Stimulated activated effector memory CD8-positive, alpha-beta T cell treated with anti-CD3 and anti-CD28 coated beads, Interleukin-12 subunit alpha, Interleukin-12 subunit beta, amount 100 ng/mL, for 72 hours (primary cell): ENCODE measurements at regions not wholly inside any gene's neighbourhood (a gene's known extent, or its start where the extent isn't known, plus 50 kb on each side); places are given as distances from the start of the nearest gene placed in this dataset.

Experiments used
- ATAC-seq: fragments of 150-1000 bp; cut with Tn5 transposase; 2 replicates; pipeline ENCODE4 v1.10.0; 2021
- DNase-seq, 2 donors: peaks; one replicate each; pipeline ENCODE4 v3.0.0; 2021 to 2022; ENCODE audit warnings: low spot score in 2 of 2
- H3K27ac Mint-ChIP-seq: one replicate; pipeline ENCODE4 v1.8.0; 2022; ENCODE audit warnings: mild to moderate bottlenecking, mixed read lengths
- H3K36me3 Mint-ChIP-seq: one replicate; pipeline ENCODE4 v1.8.0; 2022; ENCODE audit warnings: mild to moderate bottlenecking, mixed read lengths
- H3K4me1 Mint-ChIP-seq: one replicate; pipeline ENCODE4 v1.8.0; 2022; ENCODE audit warnings: mixed read lengths
- H3K4me3 Mint-ChIP-seq: one replicate; pipeline ENCODE4 v1.8.0; 2022; ENCODE audit warnings: mild to moderate bottlenecking, mixed read lengths
- H3K9me3 Mint-ChIP-seq: one replicate; pipeline ENCODE4 v1.8.0; 2022; ENCODE audit warnings: mixed read lengths

DNA sequence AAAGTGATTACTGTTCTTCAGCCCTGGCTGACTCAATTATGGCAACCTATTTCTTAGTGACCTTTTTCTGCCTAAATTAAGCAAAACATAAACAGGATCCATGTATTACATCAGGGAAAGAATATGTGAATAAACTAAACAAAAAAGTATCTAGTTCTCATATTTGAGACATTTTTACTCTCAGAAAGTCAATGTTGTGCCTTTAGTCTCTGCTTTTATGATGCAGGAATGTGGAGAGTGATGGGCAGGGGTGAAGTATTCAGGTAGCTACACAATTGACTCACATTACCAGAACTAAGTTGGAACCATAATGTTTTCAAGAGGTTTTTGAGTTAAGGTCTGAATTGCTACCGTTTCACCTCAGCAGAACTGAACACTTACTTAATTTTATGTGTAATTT, 462.7 kb upstream of the CXADR start:
- DNase-seq (no peak), ATAC-seq (no peak)
- Mint-ChIP-seq H3K9me3 (peaks cover 7% of the 10 kb centered on the region), H3K4me3 (no peak overlapping the region), H3K4me1 (no peaks in the 10 kb centered on the region), H3K27ac (no peak overlapping the region), H3K36me3 (no peaks in the 10 kb centered on the region)

DNA sequence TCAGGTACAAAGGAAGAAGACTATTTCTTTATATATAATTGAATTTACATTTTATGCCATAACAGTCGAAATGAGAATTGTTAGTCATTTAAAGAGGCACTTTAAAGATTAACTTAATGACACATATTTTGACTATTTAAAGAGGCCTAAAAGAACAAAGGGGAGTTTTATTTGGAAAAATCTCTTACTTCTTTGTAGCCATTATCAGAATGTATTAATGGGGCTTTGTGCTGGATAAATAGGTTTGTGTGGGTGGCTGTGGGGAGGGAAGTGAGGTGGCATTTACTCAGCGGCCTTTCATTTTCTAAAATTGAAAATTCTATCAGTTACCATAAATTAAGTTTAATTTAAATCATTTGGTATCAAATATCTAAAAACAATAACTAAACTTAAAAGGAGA, 462.2 kb upstream of the CXADR start:
- Mint-ChIP-seq H3K9me3 (peaks cover 10% of the 10 kb centered on the region), H3K4me1 (no peaks in the 10 kb centered on the region), H3K4me3 (no peak overlapping the region), H3K27ac (no peak overlapping the region), H3K36me3 (no peaks in the 10 kb centered on the region)
- ATAC-seq (no peak), DNase-seq (no peak)

DNA sequence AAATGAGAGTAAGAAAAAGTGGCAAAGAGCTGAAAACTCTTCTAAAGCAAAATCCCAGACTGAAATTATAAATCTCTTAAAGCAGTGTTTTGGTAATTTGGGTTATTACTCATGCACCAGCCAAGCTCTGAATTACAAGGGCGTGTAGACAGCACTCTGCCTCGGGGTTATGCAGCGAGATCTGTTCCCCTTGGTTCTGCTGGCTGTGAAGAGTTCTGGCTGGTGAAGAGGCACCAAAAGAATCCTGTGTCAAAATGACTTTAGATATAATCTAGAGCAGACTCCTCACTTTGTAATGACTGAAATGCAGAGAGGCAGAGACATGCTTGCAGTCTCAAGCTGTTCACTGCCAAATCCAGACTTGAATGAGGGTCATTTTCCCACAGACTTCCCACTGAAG, 461.8 kb upstream of the CXADR start:
- DNase-seq = no peak
- peaks cover 10% of the 10 kb centered on the region for H3K9me3 Mint-ChIP-seq
- no peaks in the 10 kb centered on the region for H3K4me1 Mint-ChIP-seq
- H3K4me3 Mint-ChIP-seq = no peak overlapping the region
- no peak overlapping the region for H3K27ac Mint-ChIP-seq
- H3K36me3 Mint-ChIP-seq = no peaks in the 10 kb centered on the region
- no peak for ATAC-seq

DNA sequence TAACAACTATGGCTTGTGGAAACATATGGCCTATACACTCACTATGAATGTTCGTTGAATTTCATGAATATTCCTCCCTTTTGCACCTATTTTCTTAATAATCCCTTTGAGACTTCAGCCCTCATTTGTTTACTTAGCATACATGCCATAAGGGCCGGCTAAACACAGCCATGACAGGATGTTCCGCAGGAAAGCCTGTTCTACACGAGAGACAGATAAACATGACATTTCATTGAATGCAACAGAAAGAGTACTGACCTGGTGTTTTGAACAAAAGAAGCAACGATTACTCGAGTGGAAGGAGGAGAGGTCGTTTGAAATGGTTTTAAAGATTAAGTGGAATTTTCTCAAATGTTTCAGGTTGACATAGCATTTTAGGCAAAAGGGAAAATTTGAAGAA, 459.5 kb upstream of the CXADR start:
- H3K27ac Mint-ChIP-seq = no peak overlapping the region
- ATAC-seq (no peak), DNase-seq (no peak)
- H3K4me1 Mint-ChIP-seq = no peaks in the 10 kb centered on the region
- H3K9me3 Mint-ChIP-seq = peaks cover 13% of the 10 kb centered on the region
- H3K4me3 Mint-ChIP-seq = no peak overlapping the region
- no peaks in the 10 kb centered on the region for H3K36me3 Mint-ChIP-seq

DNA sequence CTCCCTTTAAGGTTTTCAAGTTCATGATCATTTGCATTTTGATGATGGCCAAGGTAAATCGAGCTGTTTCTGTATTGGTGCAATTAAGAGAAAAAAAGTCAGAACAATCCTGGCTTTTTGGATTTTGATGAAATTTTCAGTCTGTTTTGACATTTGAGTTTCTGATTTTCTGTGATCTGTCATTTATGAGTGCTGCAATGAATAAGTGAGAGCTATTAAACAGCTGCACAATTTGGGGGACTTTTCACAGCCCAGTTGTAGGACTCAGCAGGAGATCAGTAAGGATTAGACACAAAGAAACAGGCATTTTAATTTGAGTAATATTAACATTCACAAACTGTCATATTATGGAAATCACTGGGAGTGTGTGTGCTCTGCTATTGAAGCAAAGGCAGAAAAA, 452.9 kb upstream of the CXADR start:
- DNase-seq (no peak), ATAC-seq (no peak)
- Mint-ChIP-seq H3K27ac (no peak overlapping the region), H3K36me3 (no peaks in the 10 kb centered on the region), H3K4me3 (no peak overlapping the region), H3K4me1 (no peaks in the 10 kb centered on the region), H3K9me3 (peaks cover 11% of the 10 kb centered on the region)

DNA sequence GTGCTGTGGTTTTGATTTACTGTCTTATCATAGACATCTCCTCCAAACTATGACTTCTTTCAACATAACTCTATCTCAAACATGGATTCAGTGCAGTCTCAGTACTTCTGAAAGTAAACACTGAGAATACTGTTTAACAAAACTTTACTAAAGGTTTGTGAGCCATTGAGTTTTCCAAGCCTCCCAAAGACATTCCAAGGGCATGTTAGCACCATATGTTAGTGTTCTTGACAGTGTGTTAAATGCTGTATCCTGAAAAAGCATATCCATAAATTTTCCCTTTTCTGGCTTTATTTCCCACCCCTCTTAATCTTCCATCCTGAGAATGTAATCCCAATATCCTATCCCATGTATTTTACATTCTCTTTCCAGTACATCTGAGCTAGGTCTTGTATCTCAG, 446.8 kb upstream of the CXADR start:
- ATAC-seq = no peak
- Mint-ChIP-seq H3K27ac (no peak overlapping the region), H3K9me3 (peaks cover 14% of the 10 kb centered on the region), H3K36me3 (no peaks in the 10 kb centered on the region), H3K4me1 (no peaks in the 10 kb centered on the region), H3K4me3 (no peak overlapping the region)
- DNase-seq = no peak

DNA sequence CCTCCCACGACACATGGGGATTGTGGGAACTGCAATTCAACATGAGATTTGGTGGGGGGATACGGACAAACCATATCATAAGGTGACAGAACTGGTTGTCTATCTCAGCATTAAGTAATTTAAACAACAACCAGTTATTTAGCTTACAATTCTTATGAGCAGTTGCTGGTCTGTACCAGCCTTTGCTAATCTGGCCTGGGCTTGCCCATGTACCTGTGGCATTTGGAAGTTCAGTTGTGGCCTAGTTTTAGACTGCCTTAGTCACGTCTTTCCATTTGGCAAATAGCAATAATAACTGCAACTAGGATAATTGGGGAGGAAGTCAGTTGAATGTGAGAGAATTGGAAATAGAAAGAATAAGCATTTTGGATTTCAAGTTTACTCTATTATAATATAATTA, 441.8 kb upstream of the CXADR start:
- Mint-ChIP-seq H3K4me1 (no peaks in the 10 kb centered on the region), H3K9me3 (peaks cover 23% of the 10 kb centered on the region), H3K36me3 (no peaks in the 10 kb centered on the region), H3K27ac (no peak overlapping the region), H3K4me3 (no peak overlapping the region)
- no peak for DNase-seq
- ATAC-seq = no peak

DNA sequence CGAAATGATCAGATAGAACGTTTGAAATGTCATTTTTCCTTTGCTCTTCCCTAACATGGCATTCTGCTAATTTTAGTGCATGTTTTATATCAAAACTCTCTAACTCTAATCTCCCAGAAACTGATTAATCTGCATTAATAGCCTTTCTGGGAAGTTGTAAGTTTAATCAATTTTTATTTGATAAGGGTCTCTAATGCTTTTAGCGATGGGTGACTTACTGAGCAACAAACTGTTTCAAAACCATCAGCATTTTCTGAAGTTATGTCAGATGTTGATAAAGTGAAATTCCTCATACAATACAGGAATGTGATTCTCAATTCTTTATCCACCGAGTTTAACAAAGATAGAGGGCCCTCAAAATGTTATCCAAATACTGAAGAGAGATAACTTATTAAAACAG, 431.6 kb upstream of the CXADR start:
- Mint-ChIP-seq H3K4me3 (no peak overlapping the region), H3K4me1 (no peaks in the 10 kb centered on the region), H3K36me3 (no peaks in the 10 kb centered on the region), H3K9me3 (peaks cover 14% of the 10 kb centered on the region), H3K27ac (no peak overlapping the region)
- ATAC-seq (no peak), DNase-seq (no peak)

DNA sequence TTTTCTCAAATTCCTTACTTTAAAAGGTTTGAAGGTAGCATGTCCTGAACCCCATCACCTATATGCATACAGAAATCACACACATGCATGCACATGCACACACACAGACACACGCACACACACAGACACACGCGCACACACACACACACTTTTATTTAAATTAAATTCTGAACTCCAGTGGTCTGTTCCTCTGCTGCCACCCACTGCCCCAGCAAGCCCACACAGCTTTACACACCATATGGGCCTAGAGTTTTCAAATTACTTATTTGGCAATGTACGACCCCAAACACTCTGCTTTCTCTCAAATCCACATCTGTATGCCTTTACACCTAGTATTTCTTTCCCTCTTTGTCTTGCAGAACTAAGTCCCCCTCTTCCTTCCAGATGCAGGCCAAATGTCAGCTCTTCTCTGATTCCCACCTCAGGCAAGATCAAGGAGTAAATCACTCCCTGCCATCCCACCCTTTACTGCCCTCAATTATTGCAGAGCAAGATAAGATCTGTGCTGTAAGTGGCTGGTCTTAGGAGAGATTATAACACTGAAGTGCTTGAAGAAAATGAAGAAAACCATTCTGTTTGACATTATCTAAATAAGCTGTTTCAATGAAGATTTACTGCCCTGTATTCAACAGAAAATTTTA, 429.9 kb upstream of the CXADR start:
- no peak for ATAC-seq
- no peaks in the 10 kb centered on the region for H3K4me1 Mint-ChIP-seq
- H3K4me3 Mint-ChIP-seq = no peak overlapping the region
- H3K27ac Mint-ChIP-seq = no peak overlapping the region
- no peak for DNase-seq
- no peaks in the 10 kb centered on the region for H3K36me3 Mint-ChIP-seq
- H3K9me3 Mint-ChIP-seq = peaks cover 16% of the 10 kb centered on the region

DNA sequence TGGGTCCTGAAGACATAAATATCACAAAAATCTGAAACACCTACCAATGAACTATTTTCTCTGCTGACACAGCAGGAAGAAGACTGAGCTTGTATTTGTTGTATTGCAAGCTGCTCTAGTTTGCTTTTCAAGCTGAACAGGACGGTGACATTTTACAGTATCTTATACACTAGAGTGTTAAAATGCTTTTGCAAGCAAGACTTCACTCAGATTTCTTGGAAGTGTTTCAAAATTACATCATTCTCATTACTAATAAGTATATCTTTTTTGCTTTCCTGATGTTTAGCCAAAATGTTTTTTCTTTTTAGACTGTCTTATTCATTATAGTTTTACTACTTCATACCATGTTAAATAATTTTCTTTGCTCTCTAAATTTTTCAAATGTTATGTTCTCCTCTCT, 427.1 kb upstream of the CXADR start:
- H3K4me3 Mint-ChIP-seq = no peak overlapping the region
- no peaks in the 10 kb centered on the region for H3K4me1 Mint-ChIP-seq
- H3K9me3 Mint-ChIP-seq = peaks cover 17% of the 10 kb centered on the region
- H3K36me3 Mint-ChIP-seq = no peaks in the 10 kb centered on the region
- no peak overlapping the region for H3K27ac Mint-ChIP-seq
- DNase-seq = no peak
- ATAC-seq = no peak

DNA sequence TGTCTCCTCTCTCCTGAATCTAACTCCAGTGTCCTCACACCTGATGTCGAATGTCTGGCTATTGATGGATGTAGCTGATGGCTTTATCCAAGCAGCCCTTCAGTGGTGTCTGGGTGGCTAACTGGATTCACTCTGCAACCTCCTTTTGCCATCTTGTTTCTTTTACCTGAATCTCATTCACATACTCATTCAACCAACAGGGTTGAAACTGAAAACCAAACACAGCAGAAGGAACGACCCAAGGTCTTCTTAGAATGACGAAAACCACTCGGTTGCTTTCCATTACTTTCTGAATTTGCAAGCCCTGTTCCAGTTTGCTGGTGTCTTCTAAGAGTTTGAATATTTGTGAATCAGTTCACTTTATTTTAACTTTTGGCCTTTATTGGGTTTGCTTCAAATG, 424.3 kb upstream of the CXADR start:
- H3K27ac Mint-ChIP-seq = no peak overlapping the region
- H3K9me3 Mint-ChIP-seq = peaks cover 16% of the 10 kb centered on the region
- H3K4me3 Mint-ChIP-seq = no peak overlapping the region
- no peaks in the 10 kb centered on the region for H3K4me1 Mint-ChIP-seq
- DNase-seq (no peak), ATAC-seq (no peak)
- H3K36me3 Mint-ChIP-seq = no peaks in the 10 kb centered on the region

DNA sequence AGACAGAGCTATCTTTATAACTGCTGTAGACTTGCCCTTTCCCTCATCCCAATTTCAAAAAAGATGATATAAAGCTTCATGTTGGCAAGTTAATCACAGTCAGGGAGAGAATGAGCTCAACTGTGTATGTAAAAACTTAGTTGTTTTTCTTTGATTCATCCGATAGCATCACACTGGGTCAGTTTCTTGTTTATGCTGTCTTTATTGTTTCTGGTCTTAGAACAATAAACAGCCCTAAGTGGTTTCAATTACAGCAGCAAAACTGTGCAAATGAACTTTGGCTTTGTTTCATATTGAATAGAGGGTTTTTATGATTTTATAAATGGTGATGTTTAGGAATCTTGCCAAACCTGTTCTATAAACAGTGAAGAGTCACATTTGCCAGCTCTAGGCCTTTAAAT, 423.8 kb upstream of the CXADR start:
- no peak overlapping the region for H3K4me3 Mint-ChIP-seq
- H3K27ac Mint-ChIP-seq = no peak overlapping the region
- no peaks in the 10 kb centered on the region for H3K4me1 Mint-ChIP-seq
- peaks cover 13% of the 10 kb centered on the region for H3K9me3 Mint-ChIP-seq
- DNase-seq (no peak), ATAC-seq (no peak)
- no peaks in the 10 kb centered on the region for H3K36me3 Mint-ChIP-seq

DNA sequence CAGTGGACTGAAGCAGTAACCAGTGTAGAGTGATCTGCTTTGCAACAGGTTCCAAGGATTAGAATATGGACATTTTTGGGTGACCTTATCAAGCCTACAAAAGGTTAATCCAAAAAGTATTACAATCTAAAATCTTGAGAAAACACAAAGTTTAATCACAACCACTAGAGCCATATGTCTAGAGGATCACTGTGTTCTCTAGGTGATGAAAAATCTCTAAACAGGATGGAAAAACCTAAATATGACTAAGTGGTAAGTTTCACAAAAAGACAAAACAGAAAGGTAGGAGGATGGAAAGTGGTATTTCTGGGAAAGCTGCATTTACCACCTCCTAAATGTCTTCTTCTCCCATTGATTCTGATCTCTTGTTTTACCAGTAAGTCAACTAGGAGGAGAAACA, 411.1 kb upstream of the CXADR start:
- Mint-ChIP-seq H3K27ac (no peak overlapping the region), H3K4me1 (no peaks in the 10 kb centered on the region), H3K9me3 (peaks cover 19% of the 10 kb centered on the region), H3K4me3 (no peak overlapping the region), H3K36me3 (no peaks in the 10 kb centered on the region)
- DNase-seq = no peak
- no peak for ATAC-seq

DNA sequence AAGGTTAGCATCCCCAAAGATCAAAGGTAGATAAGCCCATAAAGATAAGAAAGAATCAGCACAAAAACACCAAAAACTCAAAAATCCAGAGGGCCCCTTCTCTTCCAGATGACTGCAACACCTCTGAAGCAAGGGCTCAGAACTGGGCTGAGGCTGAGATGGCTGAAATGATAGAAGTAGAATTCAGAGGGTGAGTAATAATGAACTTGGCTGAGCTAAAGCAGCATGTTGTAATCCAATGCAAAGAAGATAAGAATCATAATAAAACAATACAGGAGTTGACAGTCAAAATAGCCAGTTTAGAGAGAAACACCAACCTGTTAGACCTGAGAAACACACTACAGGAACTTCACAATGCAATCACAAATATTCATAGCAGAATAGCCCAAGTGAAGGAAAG, 406.9 kb upstream of the CXADR start:
- Mint-ChIP-seq H3K36me3 (no peaks in the 10 kb centered on the region), H3K27ac (no peak overlapping the region), H3K4me3 (no peak overlapping the region), H3K9me3 (peaks cover 20% of the 10 kb centered on the region), H3K4me1 (no peaks in the 10 kb centered on the region)
- ATAC-seq = no peak
- no peak for DNase-seq

DNA sequence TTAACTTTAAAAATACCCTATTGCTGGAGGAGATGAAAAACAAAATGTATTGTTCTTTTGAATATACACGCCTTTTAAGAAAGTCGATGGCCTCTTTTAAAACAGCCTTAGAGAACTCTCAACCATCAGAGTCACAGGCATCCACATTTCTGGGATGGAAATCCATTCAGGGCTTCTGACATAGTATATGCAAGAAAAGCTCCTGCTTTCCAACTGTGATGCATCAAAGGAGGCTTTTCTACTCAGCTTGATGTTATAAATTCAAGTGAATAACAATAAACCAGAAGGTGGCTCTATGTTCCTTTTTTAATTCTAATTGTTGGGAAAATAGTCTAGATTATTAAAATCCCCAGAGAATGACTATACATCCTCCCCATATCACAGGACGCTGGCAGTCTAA, 398.8 kb upstream of the CXADR start:
- H3K9me3 Mint-ChIP-seq = peaks cover 21% of the 10 kb centered on the region
- no peak overlapping the region for H3K4me3 Mint-ChIP-seq
- H3K27ac Mint-ChIP-seq = no peak overlapping the region
- no peaks in the 10 kb centered on the region for H3K36me3 Mint-ChIP-seq
- no peak for ATAC-seq
- DNase-seq = no peak
- no peaks in the 10 kb centered on the region for H3K4me1 Mint-ChIP-seq

DNA sequence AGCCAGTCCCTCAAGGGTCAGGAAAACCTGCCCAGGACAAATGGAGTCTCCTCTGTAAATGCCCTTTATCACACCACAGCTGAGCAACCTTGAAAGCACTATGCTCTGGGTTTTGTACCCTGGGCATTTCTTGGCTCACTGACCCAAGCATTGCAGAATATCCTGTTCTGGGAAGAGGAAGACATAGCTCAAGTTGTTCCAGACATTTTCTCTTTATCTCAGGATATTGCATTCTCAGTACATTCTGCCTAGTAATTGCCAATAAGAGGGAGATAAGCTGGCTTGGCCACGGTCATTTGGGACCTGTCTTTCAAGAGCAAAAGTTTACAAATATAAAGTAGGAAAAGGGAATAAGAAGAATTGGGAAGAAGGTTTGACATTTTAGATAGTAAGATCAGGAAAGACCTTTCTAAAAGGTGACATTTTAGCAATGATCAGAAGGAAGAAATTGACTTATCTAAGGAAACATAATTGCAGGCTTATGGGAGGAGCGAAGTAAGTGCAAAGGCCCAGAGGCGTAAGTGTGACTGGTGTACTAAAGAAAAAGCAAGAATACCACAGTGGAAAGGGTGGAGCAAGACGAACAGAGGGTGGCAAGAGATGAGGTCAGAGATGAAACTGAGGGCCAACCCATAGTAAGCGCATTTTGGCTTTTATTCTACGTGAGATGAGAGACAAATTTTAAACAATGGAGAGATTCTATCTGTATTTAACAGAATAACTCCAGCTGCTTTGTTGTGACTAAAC, 394.0 kb upstream of the CXADR start:
- no peak for ATAC-seq
- H3K27ac Mint-ChIP-seq = no peak overlapping the region

More for the DNA sequence above, 394.0 kb upstream of the CXADR start:
- H3K36me3 Mint-ChIP-seq = no peaks in the 10 kb centered on the region
- H3K9me3 Mint-ChIP-seq = peaks cover 22% of the 10 kb centered on the region
- DNase-seq = no peak
- no peak overlapping the region for H3K4me3 Mint-ChIP-seq
- no peaks in the 10 kb centered on the region for H3K4me1 Mint-ChIP-seq
